NCI-H1930 (cell line): ENCODE measurements at regions not wholly inside any gene's neighbourhood (a gene's known extent, or its start where the extent isn't known, plus 50 kb on each side); places are given as distances from the start of the nearest gene placed in this dataset.

Experiments used
- DNase-seq, 2 experiments: peaks; one replicate each; lab custom pipeline; 2025; lab: John Stamatoyannopoulos, UW

DNA sequence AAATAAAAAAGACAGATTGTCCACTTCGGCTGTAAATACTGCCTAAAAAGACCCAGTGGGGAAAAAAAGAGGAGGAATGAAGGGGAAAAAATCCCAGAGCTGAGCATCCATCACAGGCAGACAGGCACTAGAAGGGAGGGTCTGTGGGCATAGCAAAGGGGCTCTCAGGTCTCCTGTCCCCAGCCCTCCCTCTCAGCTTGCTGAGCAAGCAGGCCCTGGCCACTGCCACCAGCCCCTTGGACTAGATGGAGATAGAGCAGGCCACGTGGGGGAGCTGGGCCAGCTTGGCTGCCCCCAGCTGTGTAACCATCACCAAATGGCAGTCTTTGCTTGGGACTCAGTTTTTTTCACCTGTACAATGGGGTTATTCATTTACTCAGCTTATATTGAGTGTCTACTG, 141.6 kb upstream of the UNC5B start:
- no peak for DNase-seq

DNA sequence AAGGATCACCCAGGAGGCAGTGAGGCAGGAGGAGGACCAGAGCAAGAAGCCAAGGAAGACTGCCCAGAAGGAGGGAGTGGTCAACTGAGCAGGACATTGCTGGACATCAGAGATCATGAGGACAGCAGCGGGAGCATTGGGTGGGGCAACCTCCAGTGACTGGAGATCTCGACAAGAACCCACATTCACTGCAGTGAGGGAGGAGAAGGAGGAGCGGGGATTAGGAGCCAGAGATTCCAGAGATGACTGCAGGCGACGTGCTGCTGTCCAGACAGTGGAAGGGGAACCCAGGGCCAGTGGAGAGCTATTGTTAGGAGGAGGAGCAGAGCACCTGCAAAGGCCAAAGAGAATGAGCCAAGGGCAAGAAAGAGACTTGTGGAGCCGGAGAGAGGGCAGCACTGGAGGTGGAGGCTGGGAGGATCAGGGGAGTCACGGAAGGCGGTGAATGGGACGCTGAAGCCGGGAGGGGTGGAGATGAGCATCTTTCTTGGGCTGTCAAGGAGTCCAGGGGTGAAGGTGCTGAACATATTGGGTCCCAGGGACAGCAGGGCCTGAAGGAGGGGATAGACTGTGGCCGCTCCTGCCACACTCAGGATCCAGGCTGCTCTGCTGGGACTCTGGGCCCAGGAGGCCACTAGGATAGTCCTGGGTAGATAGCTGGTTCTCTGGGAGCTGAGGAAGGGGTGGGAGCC, 140.1 kb upstream of the UNC5B start:
- no peak for DNase-seq

DNA sequence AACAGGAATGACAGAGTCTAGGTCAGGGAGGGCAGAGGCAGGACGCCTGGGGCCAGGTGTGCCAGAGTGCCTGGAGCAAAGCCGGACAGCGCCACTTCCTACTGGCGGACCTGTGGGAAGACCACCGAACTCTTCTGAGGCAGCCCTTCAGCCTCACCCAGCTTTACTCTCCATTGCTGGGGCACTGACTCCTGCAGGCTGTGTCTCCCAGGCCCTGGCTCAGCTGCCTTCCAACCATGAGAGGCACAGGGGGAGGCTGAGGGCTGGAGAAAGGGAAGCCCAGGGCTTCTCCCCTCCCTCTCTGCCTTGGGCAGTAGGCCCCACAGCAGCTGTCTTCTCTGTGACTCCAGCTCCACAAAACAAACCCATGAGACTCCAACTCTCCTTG, 139.6 kb upstream of the UNC5B start:
- no peak for DNase-seq

GRCh38 chr10:71073451-71074175, 138.8 kb upstream of the UNC5B start:
- no peak for DNase-seq

DNA sequence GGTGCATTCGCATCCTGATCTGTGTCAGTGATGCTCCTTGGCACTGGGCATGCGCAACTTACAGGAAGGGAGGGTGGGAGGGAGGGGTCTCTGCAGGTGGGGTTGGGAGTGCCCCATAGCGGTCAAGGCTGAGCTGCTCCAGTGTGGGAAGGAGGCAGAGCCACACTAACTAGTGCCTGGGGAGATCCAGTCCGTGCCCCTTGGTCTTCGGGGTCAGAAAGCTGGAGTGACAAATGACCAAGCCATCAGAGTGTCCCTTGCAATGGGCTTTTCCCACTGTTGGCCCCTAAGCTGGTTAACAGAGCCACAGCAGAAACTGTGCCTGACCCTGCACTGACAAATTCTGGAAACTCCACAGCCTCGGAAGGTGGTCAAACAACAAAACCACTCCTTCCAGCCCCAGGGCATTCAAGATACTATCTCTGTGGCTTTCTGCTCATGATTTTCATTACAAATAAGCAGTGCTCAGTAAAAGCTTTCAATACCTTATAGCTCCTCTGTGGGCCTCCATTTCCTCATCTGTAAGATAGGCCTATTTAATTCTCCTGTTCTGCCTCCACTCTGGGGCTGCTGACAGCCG, 138.1 kb upstream of the UNC5B start:
- DNase-seq, result no peak

DNA sequence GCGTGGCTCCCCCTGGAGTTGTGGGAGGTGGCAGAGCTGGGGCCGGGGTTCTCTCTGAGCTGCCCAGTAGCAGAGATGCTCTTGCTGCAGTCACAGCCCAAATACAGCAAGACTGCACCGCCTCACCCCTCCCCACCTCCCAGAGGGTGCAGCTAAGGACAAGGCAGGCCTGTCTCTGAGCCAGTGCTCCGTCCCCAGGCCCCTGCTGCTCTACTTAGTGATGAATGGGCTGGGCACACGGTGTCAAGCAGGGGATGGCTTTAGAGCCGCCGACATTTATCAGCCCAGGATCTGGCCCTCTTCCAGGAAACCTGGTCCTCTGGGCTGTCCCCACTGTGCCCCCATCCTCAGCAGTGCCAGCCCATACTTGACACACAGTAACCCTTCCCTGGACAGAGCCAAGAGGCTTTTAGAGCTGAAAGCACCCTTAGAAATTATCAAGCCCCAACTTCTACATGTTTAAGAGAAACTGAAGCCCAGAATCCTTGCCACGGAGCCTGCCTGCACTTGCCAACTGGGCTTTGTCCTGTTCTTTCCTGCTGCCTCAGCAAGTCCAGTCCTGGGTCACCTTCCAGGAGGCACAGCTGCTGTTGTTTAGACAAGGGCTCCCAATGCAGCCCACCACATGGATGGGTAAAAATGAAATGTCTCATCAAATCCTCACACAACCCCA, 137.1 kb upstream of the UNC5B start:
- no peak for DNase-seq

DNA sequence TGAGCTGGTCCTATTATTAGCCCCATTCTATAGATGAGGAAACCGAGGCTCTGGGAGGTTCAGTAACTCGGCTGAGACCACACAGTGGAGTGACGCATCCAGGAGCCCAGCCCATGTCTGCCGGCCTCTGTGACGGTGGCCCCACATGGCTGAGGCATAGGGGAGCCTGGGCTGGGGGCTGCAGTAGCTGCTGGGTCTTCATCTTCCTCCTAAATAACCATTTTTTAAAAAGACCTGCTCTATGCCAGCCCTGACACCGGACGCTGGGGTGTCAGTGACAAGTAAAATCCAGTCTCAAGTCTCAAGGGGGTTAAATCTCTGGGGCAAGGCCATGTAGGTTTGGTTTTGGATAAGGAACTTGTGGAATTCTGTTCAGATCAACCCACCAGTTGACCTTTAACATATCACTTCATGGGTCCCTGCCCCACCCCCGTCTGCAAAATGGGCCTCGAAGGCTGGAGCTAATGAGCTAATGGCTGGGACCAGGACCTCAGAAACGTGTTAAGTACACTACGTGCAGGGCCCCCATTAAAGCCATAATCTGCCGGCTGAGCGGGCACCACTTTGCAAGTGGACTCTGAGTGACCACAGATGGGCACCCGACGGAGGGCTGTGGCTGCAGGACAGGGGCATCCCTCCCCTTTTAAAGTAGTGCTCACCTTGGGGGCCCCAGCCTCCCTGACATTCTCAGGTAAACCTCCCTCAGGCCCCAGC, 136.5 kb upstream of the UNC5B start:
- DNase-seq, result no peak

- DNase-seq, result no peak
Observed at GRCh38 chr10:71076473-71077142, 135.8 kb upstream of the UNC5B start.

- DNase-seq, result no peak
Observed at GRCh38 chr10:71077143-71077581, 135.2 kb upstream of the UNC5B start.

- DNase-seq, result no peak
Observed at GRCh38 chr10:71077796-71078453, 134.4 kb upstream of the UNC5B start.

DNA sequence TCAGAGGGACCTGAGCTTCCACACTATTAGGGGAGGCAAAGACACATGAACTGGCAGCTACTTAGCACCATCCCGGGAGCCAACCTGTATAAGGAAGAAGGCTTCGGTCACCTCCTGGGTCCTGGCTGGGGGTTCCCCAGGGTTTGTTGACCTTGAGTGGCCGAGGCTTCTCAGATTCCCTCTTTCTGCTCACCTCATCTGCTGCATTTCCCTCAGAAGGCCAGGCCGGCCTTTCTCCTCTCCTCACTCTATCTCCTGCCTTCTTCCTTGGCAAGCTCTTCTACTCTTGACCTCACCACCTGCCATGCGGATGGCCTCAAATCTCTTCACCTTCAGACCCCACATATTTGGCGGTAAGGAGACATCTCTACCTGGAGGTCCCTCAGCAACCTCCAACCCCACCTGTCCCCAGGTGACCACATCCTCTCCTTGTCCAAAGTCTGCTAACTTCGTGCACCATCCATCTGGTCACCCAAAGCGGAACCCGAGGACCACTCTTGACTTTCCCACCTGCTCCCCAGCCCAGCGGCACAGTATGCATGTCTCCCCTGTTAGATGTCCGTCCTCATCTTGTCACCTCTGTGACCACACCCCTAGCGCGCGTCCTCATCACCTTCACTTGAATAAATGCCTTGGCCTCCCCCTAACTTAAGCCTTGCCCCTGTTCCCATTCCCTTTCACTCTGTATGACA, 133.8 kb upstream of the UNC5B start:
- DNase-seq, result no peak

DNA sequence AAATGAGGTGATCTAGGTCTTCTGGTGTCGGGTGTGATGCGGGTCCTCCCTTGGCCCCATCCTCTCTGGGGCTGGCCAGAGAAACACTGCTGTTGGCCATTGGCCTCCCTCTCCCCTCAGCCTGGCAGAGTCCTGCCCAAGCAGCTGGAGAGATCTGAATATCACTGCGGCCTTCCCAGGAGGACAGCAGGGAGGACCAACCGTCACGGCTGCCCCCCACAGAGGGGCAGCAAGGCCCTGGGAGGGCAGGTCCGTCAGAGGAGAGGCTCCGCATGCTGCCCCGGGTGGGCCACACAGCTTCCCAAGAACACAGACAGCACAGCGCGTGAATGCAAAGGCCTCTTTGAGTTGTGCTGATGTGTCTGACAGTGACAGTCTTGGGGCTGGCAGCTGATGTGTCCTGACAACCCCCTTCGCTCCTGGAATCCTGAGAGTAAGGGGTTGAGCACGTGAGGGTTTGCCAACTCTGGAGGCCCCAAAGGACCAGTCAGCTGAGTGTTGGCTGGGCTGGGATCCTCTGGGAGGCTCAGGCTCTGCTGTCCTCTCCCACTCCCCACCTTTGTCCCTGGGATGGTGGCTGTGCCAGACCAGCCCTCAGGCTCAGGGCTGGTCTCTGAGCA, 132.5 kb upstream of the UNC5B start:
- no peak for DNase-seq

GRCh38 chr10:71080381-71081228, 131.8 kb upstream of the UNC5B start:
- no peak for DNase-seq

DNA sequence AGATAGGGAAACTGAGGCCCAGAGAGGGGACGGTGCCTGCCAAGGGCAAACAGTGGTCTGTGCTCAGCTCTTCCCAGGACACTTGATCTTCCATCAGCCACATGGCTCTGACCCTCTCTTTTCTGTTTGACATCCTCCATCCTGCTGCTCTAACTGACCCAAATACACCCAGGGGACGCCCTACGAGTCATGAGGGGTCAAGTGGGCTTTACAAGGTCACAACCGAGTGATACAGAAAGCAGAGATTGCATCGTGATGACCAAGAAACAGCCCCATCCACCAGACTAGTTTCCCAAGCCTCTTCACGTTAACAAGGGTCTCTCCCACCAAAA, 131.2 kb upstream of the UNC5B start:
- no peak for DNase-seq

DNA sequence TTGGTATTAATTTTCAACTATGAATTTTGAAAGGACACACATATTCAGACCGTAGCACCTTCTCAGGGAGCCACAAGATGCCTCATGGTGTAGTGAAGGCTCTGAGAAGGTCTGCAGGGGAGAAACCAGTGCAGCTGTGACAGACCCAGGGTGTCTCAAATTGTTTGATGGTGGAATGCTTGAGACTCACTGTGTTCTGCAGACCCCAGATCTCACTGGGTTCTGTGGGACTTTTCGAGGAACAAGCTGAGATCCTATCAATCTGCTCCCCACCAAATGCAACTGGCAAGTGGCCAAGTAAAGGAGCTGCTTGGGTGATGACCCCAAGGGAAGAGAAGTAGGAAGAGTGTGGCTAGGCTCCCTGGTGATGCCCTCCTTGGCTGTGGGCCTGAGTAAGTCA, 130.5 kb upstream of the UNC5B start:
- DNase-seq, result no peak

GRCh38 chr10:71082960-71083715, 129.2 kb upstream of the UNC5B start:
- no peak for DNase-seq

GRCh38 chr10:71083716-71083975, 128.7 kb upstream of the UNC5B start:
- no peak for DNase-seq

DNA sequence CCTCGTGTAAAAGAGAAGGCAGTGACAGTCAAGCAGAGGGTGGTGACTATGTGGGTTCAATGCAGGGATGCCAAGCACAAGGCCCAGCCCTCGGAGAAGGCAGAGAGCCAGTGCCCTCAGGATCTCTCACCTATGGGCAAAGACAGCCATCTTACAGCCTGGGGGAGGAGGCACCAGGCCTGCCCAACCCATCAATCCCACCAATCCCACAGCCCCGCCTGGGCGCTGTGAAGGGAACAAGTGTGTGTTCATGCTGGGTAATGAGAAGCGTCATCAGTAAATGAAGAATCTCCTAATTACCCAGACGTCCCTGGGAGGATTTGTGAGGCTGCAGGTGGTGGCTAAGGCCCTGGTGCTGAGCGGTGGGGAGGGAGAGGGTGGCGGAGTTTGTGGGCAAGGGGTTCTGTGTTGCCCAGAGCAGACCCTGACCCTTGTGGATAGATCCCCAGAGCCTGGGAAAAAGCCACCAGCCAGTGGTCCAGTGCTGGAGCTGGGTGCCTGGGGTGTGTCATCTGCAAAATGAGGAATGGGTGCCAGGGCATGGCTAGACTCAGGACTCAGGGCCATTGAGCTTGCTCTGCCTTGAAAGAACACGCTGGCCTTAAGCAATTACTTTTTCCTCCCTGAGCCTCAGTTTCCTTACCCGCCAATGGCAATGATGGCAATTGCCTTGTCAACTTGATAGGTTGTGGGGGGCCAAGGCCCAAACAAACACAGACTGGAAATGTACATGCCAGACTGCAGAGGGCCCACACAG, 128.1 kb upstream of the UNC5B start:
- no peak for DNase-seq
